ENCODE measurements at regions not wholly inside any gene's neighbourhood (a gene's known extent, or its start where the extent isn't known, plus 50 kb on each side); places are given as distances from the start of the nearest gene placed in this dataset.

DNA sequence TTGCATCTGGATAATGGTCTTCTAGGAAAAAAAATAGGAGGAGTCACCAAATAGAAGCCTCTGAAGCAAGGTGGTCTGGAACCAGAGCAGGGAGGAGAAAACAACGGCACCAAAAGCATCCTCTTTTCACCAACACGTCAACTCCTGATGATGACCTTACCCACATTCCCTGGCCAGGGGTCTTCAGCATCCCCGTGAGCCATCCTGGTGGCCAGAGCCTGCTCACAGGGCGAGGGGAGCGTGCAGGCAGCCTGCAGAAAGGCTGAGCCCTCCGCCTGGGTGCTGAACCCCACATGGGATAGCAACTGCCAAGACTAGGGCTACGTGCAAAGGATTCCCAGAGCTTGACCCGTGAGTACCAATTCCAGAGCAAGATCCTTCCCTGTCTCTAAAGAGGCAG is 191.0 kb downstream of the NDUFA10 start:
- no peak overlapping the region for H3K4me3 ChIP-seq
- no peaks in the 10 kb centered on the region for H3K9me3 ChIP-seq
- no peak overlapping the region for H3K27ac ChIP-seq
- peaks cover 0 to 6% (median 0%) of the 10 kb centered on the region in 4 donors for H3K4me1 ChIP-seq
- no peaks in the 10 kb centered on the region for H3K36me3 ChIP-seq
- H3K27me3 ChIP-seq, result no peaks in the 10 kb centered on the region
- peak in 1 of 3 donors; percentile 15 for DNase-seq
- TF ChIP-seq, protein P1, sequence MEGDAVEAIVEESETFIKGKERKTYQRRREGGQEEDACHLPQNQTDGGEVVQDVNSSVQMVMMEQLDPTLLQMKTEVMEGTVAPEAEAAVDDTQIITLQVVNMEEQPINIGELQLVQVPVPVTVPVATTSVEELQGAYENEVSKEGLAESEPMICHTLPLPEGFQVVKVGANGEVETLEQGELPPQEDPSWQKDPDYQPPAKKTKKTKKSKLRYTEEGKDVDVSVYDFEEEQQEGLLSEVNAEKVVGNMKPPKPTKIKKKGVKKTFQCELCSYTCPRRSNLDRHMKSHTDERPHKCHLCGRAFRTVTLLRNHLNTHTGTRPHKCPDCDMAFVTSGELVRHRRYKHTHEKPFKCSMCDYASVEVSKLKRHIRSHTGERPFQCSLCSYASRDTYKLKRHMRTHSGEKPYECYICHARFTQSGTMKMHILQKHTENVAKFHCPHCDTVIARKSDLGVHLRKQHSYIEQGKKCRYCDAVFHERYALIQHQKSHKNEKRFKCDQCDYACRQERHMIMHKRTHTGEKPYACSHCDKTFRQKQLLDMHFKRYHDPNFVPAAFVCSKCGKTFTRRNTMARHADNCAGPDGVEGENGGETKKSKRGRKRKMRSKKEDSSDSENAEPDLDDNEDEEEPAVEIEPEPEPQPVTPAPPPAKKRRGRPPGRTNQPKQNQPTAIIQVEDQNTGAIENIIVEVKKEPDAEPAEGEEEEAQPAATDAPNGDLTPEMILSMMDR (IDR thresholded peaks at IDR 0.05), result no peak
- TF ChIP-seq POLR2A (IDR thresholded peaks at IDR 0.05), result no peak

DNA sequence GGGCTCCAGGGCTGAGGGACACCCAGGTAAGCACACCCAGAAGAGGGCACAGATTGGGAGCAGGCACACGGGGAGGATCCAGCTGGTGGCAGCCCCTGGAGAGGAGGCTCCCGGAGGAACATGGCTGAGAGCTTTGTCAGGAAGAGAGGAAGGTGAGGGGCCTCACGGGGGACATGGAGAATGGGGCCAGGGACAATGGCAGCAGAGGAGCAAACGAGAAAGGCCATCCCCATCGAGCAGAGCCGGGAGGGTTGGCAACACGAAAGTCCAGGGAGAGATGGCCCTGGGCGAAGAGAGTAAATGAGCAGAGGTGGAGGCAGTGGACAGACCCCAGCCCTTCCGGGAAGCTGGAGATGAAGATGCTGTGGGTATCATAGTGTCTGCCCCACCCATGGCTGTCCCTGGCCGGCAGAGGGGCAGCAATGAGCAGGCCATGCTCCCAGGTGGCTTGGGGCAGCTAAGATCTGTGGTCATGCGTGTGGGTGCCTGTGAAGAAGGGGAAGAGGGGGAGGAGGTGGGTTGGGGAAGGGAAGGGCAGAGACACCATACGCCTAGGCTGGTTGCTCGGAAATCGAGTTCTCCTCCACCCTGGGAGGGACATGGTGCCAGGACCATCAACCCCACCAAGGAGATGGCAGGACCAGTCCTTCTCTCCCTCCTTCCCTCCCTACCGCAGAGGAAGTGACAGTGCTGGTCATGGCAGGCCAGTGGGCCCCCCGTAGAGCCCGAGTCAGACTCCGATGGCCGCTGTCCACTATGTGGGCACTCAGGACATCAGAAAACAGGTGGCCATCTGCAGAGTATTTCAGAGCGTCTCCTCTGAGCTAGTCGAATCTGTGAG is 191.7 kb downstream of the NDUFA10 start:
- Histone ChIP-seq H3K36me3 (no peaks in the 10 kb centered on the region), H3K4me1 (peaks cover 0 to 6% (median 0%) of the 10 kb centered on the region in 4 donors), H3K4me3 (no peak overlapping the region), H3K27ac (no peak overlapping the region), H3K27me3 (no peaks in the 10 kb centered on the region), H3K9me3 (no peaks in the 10 kb centered on the region)
- peak in 2 of 3 donors; percentile 4 to 33 for DNase-seq
- TF ChIP-seq, protein P1 (IDR thresholded peaks at IDR 0.05), result no peak
- no peak for TF ChIP-seq POLR2A (IDR thresholded peaks at IDR 0.05)

- DNase-seq, result peak in 2 of 3 donors; percentile 9 to 36
- TF ChIP-seq, protein P1 (IDR thresholded peaks at IDR 0.05), result no peak
- Histone ChIP-seq H3K4me3 (no peak overlapping the region), H3K9me3 (no peaks in the 10 kb centered on the region), H3K27ac (no peak overlapping the region), H3K27me3 (no peaks in the 10 kb centered on the region), H3K36me3 (no peaks in the 10 kb centered on the region), H3K4me1 (peaks cover 0 to 6% (median 0%) of the 10 kb centered on the region in 4 donors)
Measured at GRCh38 chr2:239832490-239833268, 192.5 kb downstream of the NDUFA10 start.

DNA sequence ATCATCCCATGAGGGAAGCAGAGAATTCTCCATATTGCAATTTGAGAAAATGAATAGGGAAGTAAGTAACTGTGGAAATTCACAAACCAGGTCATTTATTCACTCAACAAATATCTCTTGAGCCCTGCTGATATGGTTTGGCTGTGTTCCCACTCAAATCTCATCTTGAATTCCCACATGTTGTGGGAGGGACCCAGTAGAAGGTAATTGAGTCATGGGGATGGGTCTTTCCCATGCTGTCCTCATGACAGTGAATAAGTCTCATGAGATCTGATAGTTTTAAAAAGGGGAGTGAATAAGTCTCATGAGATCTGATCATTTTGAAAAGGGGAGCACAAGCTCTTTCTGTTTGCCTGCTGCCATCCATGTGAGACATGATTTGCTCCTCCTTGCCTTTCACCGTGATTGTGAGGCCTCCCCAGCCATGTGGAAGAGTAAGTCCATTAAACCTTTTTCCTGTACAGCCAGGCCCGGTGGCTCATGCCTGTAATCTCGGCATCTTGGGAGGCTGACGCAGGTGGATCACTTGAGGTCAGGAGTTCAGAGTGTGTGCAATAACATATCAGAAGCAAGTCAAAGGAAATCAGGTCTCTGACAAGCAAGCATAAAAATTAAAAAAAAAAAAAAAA is 193.2 kb downstream of the NDUFA10 start:
- DNase-seq, result peak in 1 of 3 donors; percentile 38
- H3K27me3 ChIP-seq, result no peaks in the 10 kb centered on the region
- no peaks in the 10 kb centered on the region for H3K9me3 ChIP-seq
- no peak overlapping the region for H3K27ac ChIP-seq
- no peaks in the 10 kb centered on the region for H3K36me3 ChIP-seq
- TF ChIP-seq, protein P1 (IDR thresholded peaks at IDR 0.05), result no peak
- TF ChIP-seq POLR2A (IDR thresholded peaks at IDR 0.05), result no peak
- no peak overlapping the region for H3K4me3 ChIP-seq
- peaks cover 0 to 6% (median 0%) of the 10 kb centered on the region in 4 donors for H3K4me1 ChIP-seq

DNA sequence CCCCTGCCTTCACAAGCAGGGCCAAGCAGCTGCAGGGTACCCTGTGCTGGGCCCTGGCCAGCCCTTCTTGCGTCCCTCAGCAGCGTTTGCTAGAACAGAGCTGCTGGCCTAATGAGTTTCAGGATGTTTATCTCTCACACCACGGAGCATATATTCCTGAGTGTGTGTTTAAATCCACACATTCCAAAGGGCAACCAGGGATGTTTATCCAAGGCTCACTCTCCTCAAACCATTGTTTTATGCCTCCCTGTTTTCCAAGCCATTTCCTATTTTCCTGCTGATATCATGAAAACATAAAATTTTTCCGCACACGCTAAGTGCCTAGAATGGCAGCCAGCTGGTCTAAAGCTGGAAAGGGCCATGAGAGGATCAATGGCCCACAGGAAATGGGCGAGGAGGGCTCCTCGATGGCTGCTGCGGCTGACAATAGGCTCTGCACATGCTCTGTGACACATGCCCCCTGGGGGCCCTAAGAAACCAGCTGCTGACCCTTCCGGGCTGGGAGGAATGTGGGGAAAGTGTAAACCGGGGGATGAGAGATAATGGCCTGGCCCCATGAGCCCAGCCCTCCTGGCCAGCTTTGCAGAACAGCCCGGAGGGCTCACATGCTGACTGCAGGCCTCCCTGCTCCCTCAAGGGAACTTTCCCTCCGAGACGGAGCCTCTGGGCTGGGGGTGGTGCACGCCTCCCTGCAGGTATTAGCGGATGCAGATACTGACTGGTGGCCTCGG is 194.0 kb downstream of the NDUFA10 start:
- H3K4me1 ChIP-seq, result peaks cover 0 to 6% (median 0%) of the 10 kb centered on the region in 4 donors
- TF ChIP-seq, protein P1 (IDR thresholded peaks at IDR 0.05), result no peak
- TF ChIP-seq POLR2A (IDR thresholded peaks at IDR 0.05), result no peak
- no peak overlapping the region for H3K4me3 ChIP-seq
- H3K36me3 ChIP-seq, result no peaks in the 10 kb centered on the region
- H3K27me3 ChIP-seq, result no peaks in the 10 kb centered on the region
- no peak overlapping the region for H3K27ac ChIP-seq
- H3K9me3 ChIP-seq, result no peaks in the 10 kb centered on the region
- DNase-seq, result peak; percentile 12 to 34 (median 31)
